ENCODE measurements at regions not wholly inside any gene's neighbourhood (a gene's known extent, or its start where the extent isn't known, plus 50 kb on each side); places are given as distances from the start of the nearest gene placed in this dataset.

- DNase-seq (ENCODE audit: extremely low read depth in 1 of 11, low read depth in 9 of 11, low spot score in 4 of 11) = no peak
Observed at GRCh38 chr10:130775311-130775710, 536.2 kb downstream of the TCERG1L start.

DNA sequence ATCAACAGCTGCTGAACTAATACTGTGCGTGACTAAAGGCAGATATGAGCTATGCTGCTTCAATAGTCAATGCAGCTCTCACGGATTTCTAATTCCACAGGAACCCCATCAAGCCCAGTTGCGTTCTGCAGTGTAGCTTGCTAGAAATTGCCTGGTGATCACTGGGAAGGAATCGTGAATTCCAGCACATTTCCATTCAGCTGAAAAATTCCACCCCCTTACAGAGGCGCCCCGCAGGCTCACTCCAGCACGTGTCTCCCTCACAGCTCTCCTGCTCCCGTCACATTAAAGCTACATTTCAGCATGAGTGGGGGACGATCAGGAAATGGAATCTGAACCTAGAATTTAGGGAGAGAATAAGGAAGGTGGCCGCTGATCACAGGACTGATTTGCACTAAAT lies 534.8 kb downstream of the TCERG1L start:
- DNase-seq (ENCODE audit: extremely low read depth in 1 of 11, low read depth in 9 of 11, low spot score in 4 of 11) = no peak

GRCh38 chr10:130777507-130778165 lies 533.9 kb downstream of the TCERG1L start:
- no peak for DNase-seq (ENCODE audit: extremely low read depth in 1 of 11, low read depth in 9 of 11, low spot score in 4 of 11)

GRCh38 chr10:130778166-130778545 lies 533.4 kb downstream of the TCERG1L start:
- no peak for DNase-seq (ENCODE audit: extremely low read depth in 1 of 11, low read depth in 9 of 11, low spot score in 4 of 11)

- DNase-seq (ENCODE audit: extremely low read depth in 1 of 11, low read depth in 9 of 11, low spot score in 4 of 11) = no peak
Observed at GRCh38 chr10:130780763-130781162, 530.8 kb downstream of the TCERG1L start.

- DNase-seq (ENCODE audit: extremely low read depth in 1 of 11, low read depth in 9 of 11, low spot score in 4 of 11) = no peak
Observed at GRCh38 chr10:130781206-130781605, 530.3 kb downstream of the TCERG1L start.

DNA sequence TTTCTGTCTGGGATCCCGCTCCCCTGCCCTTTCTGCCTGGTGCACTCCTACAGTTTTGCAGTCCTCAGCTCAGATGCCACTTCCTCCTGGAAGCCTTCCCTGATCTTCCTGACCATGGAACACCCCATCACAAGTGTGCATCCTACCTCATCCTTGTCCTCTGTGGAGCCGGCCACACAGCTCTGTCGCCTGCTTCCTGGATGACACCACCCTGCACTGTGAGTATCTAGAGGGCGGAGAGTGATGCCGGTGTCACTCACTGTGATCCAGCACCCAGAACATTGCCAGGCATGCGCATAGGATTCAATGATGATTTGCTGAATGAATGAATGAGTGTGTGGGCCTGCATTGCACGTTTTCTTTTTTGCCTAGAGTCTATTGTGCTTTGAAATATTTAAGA lies 529.9 kb downstream of the TCERG1L start:
- DNase-seq (ENCODE audit: extremely low read depth in 1 of 11, low read depth in 9 of 11, low spot score in 4 of 11) = no peak

- DNase-seq (ENCODE audit: extremely low read depth in 1 of 11, low read depth in 9 of 11, low spot score in 4 of 11) = no peak
Observed at GRCh38 chr10:130782467-130782866, 529.1 kb downstream of the TCERG1L start.

DNA sequence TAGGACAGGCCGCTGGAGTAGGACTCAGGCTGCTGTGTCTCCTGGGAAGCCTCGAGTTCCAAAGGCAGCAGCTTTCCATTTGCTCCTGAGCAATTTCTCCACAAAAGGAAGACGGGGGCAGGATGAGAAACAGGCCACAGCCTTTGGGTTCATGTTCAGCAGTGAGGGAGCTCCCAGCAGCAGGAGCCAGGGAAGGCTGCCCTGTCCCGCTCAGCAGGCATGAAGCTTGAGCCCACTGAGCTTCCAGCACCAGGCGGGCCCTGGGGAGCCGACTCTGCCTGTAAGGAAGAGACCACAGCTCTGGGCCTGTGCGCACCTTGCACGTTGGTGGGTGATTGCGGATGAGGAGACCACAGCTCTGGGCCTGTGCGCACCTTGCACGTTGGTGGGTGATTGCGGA lies 527.2 kb downstream of the TCERG1L start:
- no peak for DNase-seq (ENCODE audit: extremely low read depth in 1 of 11, low read depth in 9 of 11, low spot score in 4 of 11)

GRCh38 chr10:130786365-130786966 lies 525.1 kb downstream of the TCERG1L start:
- DNase-seq (ENCODE audit: extremely low read depth in 1 of 11, low read depth in 9 of 11, low spot score in 4 of 11) = no peak

DNA sequence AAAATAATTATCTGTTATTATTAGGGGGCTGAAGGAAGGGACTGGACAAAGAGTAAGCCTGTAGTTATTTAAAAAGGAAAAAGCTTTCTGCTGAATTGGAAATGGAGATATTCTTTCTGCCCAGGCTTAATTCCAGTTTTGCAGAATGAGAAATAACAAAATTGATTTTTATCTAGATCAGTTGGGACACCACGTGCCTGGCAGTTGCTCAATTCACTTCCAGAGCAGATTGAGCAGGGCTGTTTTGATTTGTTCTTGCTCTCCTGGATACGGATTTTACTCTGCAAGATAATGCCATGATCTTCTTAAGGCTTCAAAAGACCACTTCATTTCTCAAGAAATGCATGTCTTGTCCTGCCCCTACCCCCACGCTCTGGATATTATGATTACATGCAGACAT lies 524.3 kb downstream of the TCERG1L start:
- DNase-seq (ENCODE audit: extremely low read depth in 1 of 11, low read depth in 9 of 11, low spot score in 4 of 11) = no peak

- no peak for DNase-seq (ENCODE audit: extremely low read depth in 1 of 11, low read depth in 9 of 11, low spot score in 4 of 11)
Observed at GRCh38 chr10:130787821-130788220, 523.7 kb downstream of the TCERG1L start.

DNA sequence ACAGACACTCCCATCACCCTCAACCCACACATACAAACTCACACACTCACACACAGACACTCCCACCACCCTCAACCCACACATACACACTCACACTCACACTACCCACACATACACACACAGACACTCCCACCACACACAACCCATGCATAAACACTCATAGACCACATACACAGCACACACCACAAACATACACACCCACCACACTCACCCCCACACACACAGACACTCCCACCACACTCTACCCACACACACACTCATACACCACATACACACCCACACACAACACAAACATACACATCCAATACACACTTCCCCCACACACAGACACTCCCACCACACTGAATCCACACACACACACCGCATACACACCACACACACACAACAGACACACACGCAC lies 521.2 kb downstream of the TCERG1L start:
- DNase-seq (ENCODE audit: extremely low read depth in 1 of 11, low read depth in 9 of 11, low spot score in 4 of 11) = no peak

DNA sequence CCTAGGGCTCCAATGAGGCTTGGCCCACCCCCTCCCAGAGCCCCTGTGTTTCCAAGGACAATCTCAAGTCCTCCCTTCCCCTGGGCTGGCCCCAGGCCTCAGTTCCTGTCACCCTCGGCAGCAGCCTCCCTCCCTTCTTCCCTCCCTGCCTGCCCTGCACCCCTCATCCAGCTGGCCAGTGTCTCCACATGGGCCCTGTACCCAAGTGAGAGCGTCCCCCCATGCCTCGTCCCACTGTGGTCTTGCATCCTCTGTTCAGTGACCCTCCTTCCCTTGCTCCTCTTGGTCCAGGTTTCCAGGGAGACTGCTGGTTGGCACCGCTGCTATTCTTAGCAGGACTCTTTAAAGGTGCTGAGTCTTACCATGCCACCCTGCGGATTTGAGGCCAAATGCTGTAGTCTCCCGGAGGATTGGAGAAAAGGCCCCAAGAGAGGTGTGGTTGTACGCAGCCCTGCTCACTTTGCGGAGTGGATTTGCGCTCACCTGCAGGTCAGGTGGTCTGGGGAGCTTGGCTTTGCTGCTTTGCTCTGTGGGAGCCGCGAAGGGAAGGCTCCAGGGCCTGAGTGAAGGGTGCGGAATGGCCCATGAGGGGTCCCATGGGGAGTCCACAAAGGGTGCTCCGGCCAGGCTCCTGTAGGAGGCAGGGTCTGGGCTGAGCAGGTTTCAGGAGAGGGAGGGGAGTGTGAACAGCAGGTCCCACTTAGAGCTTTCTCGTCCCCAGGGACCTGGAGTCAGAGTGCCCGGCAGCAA lies 519.2 kb downstream of the TCERG1L start:
- no peak for DNase-seq (ENCODE audit: extremely low read depth in 1 of 11, low read depth in 9 of 11, low spot score in 4 of 11)

DNA sequence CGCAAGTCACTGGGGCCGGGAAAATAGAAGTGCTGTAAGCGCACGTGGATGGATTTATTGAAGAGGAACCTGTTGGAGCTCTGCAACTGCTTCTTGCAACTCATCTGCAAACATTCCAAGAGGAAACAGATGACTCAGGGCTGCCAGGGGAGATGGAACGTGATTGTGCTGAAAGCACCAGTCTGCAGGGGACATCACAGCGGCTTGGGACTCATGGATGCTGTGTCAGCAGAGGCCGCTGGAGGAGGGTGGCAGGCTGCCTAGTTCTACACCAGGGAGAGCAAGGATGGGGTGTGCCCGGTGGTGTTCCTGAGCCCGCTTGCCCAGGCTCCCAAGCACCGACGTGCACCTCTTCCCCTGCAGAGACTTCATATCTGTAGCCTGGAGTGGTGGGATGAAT lies 515.7 kb downstream of the TCERG1L start:
- DNase-seq (ENCODE audit: extremely low read depth in 1 of 11, low read depth in 9 of 11, low spot score in 4 of 11) = no peak

DNA sequence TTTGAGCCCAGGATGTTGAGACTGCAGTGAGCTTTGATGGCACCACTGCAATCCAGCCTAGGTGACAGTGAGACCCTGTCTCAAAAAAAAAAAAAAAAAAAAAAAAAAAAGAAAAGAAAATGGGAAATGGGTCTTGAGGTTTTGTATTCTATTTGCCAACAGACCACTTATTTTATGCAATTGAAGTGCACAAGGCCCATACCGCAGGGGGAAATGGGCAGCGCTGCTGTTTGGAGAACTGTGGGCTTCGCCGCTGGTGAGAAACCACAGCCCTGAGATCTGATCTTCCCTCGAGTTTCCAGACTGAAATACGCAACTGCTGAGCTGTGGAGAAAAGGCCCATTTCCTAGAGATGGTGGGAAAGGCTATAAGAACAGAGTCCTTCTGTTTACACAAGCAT lies 512.0 kb downstream of the TCERG1L start:
- no peak for DNase-seq (ENCODE audit: extremely low read depth in 1 of 11, low read depth in 9 of 11, low spot score in 4 of 11)

GRCh38 chr10:130800281-130800680 lies 511.2 kb downstream of the TCERG1L start:
- DNase-seq (ENCODE audit: extremely low read depth in 1 of 11, low read depth in 9 of 11, low spot score in 4 of 11) = no peak

- no peak for DNase-seq (ENCODE audit: extremely low read depth in 1 of 11, low read depth in 9 of 11, low spot score in 4 of 11)
Observed at GRCh38 chr10:130801276-130801675, 510.2 kb downstream of the TCERG1L start.

DNA sequence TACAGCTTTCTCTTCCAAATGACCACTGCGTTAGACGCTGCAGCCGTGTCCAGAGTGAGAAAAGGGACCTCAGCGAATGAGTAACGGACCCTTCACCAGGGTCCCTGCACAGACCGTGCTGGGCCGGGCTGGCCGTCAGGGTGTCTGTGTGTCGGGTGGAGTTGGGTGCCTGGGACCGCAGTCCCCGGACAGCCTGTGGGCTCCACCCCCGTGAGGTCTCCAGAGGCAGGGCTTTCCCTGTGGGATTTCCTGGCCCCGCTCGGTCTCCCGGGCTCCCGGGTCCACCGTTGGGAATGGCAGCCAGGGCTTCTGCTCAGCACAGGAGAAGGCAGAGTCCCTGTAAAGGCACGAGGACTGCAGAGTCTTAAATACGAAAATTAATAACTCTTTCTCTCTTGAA lies 509.7 kb downstream of the TCERG1L start:
- no peak for DNase-seq (ENCODE audit: extremely low read depth in 1 of 11, low read depth in 9 of 11, low spot score in 4 of 11)

- DNase-seq (ENCODE audit: extremely low read depth in 1 of 11, low read depth in 9 of 11, low spot score in 4 of 11) = no peak
Observed at GRCh38 chr10:130802301-130802700, 509.2 kb downstream of the TCERG1L start.

DNA sequence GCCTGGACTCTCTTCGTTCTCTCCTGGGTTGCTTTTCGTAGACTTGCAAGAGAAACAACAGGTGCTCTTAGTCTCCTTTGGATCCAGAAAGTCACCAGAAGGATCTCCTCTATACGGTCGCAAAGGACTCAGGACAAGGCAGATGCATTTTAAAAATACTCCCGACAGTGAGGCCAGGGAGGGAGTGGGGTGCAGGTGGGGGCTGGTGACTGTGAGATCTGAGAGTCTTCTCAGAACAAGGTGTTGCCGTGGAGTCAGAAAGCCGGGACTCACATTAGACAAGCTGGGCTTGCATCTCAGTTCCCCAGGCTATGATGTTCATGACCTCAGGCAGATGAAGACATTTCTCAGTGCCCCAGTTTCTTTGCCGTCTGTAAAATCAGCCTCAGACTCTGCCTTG lies 507.2 kb downstream of the TCERG1L start:
- no peak for DNase-seq (ENCODE audit: extremely low read depth in 1 of 11, low read depth in 9 of 11, low spot score in 4 of 11)
